ENCODE measurements at regions not wholly inside any gene's neighbourhood (a gene's known extent, or its start where the extent isn't known, plus 50 kb on each side); places are given as distances from the start of the nearest gene placed in this dataset.

- no peak for DNase-seq
These were observed 264.0 kb upstream of the CAMK1G start for GRCh38 chr1:209319549-209319948.

GRCh38 chr1:209323743-209324142, 259.8 kb upstream of the CAMK1G start:
- DNase-seq: no peak

GRCh38 chr1:209324901-209325871, 258.3 kb upstream of the CAMK1G start:
- DNase-seq: no peak

GRCh38 chr1:209326076-209326475, 257.4 kb upstream of the CAMK1G start:
- no peak for DNase-seq

GRCh38 chr1:209326831-209327230, 256.7 kb upstream of the CAMK1G start:
- peak; percentile 28 for DNase-seq

- DNase-seq: no peak
These were observed 255.3 kb upstream of the CAMK1G start for GRCh38 chr1:209328196-209328595.

GRCh38 chr1:209335178-209335577, 248.3 kb upstream of the CAMK1G start:
- DNase-seq: no peak

- no peak for DNase-seq
These were observed 242.4 kb upstream of the CAMK1G start for GRCh38 chr1:209341146-209341545.

- DNase-seq: no peak
These were observed 241.7 kb upstream of the CAMK1G start for GRCh38 chr1:209341673-209342420.

GRCh38 chr1:209342441-209343175, 240.9 kb upstream of the CAMK1G start:
- DNase-seq: no peak

GRCh38 chr1:209343511-209343910, 240.0 kb upstream of the CAMK1G start:
- no peak for DNase-seq

- DNase-seq: no peak
These were observed 239.4 kb upstream of the CAMK1G start for GRCh38 chr1:209344156-209344555.

- DNase-seq: no peak
These were observed 233.9 kb upstream of the CAMK1G start for GRCh38 chr1:209349363-209350308.

GRCh38 chr1:209353053-209353452, 230.5 kb upstream of the CAMK1G start:
- no peak for DNase-seq

- peak; percentile 79 for DNase-seq
These were observed 229.2 kb upstream of the CAMK1G start for GRCh38 chr1:209354111-209354839.

- DNase-seq: no peak
These were observed 228.7 kb upstream of the CAMK1G start for GRCh38 chr1:209354840-209355165.

- no peak for DNase-seq
These were observed 228.1 kb upstream of the CAMK1G start for GRCh38 chr1:209355415-209355814.

GRCh38 chr1:209356976-209357377, 226.5 kb upstream of the CAMK1G start:
- no peak for DNase-seq

GRCh38 chr1:209363112-209363511, 220.4 kb upstream of the CAMK1G start:
- no peak for DNase-seq

- DNase-seq: no peak
These were observed 218.8 kb upstream of the CAMK1G start for GRCh38 chr1:209364716-209365115.

GRCh38 chr1:209367061-209367772, 216.3 kb upstream of the CAMK1G start:
- DNase-seq: no peak
